Loucy (cell line): ENCODE measurements at regions not wholly inside any gene's neighbourhood (a gene's known extent, or its start where the extent isn't known, plus 50 kb on each side); places are given as distances from the start of the nearest gene placed in this dataset.

Experiments used
- H2AFZ ChIP-seq: fragments of 200-600 bp; sonication (generic); 2 replicates; pipeline ENCODE4 v1.6.0; 2016; ENCODE audit warnings: antibody characterized with exemption, mild to moderate bottlenecking, low read length, moderate library complexity
- H3F3A ChIP-seq: fragments of 200-600 bp; 2 replicates; pipeline ENCODE4 v1.6.0; 2016; ENCODE audit warnings: antibody characterized with exemption, low read depth, mild to moderate bottlenecking
- H3K27me3 ChIP-seq: fragments of 200-600 bp; sonication (generic); 2 replicates; pipeline ENCODE4 v1.6.1; 2014; ENCODE audit warnings: low read length, mild to moderate bottlenecking; ENCODE audit not compliant: insufficient read depth, poor library complexity, severe bottlenecking
- H3K36me3 ChIP-seq: fragments of 200-600 bp; sonication (generic); 2 replicates; pipeline ENCODE4 v1.6.1; 2016; ENCODE audit warnings: low read length; ENCODE audit not compliant: insufficient read depth
- H3K4me1 ChIP-seq: fragments of 200-600 bp; sonication (generic); 2 replicates; pipeline ENCODE4 v1.5.1; 2014; ENCODE audit warnings: low read length, mild to moderate bottlenecking; ENCODE audit not compliant: insufficient read depth, poor library complexity, severe bottlenecking
- H3K4me2 ChIP-seq: fragments of 200-600 bp; sonication (generic); 2 replicates; pipeline ENCODE4 v1.6.0; 2014; ENCODE audit warnings: antibody characterized with exemption, low read length, low read depth, mild to moderate bottlenecking; ENCODE audit not compliant: poor library complexity, severe bottlenecking
- H3K4me3 ChIP-seq: fragments of 200-600 bp; sonication (generic); 2 replicates; pipeline ENCODE4 v1.5.1; 2014; ENCODE audit warnings: low read length, mild to moderate bottlenecking, mixed read lengths; ENCODE audit not compliant: poor library complexity, severe bottlenecking
- H3K79me2 ChIP-seq: fragments of 200-600 bp; sonication (generic); 2 replicates; pipeline ENCODE4 v1.6.1; 2014; ENCODE audit warnings: low read length; ENCODE audit not compliant: insufficient read depth
- H3K9ac ChIP-seq: fragments of 200-600 bp; sonication (generic); 2 replicates; pipeline ENCODE4 v1.6.0; 2014; ENCODE audit warnings: mild to moderate bottlenecking, low read depth, low read length, moderate library complexity; ENCODE audit not compliant: poor library complexity, severe bottlenecking
- H3K9me2 ChIP-seq: fragments of 200-600 bp; sonication (generic); replicated peaks from 2 replicates; pipeline ENCODE4 v1.6.1; 2016; ENCODE audit warnings: low read depth, low read length, mixed read lengths
- H3K9me3 ChIP-seq: fragments of 200-600 bp; sonication (generic); 2 replicates; pipeline ENCODE4 v1.6.1; 2014; ENCODE audit warnings: mild to moderate bottlenecking, antibody characterized with exemption, low read length, low read depth; ENCODE audit not compliant: insufficient read depth
- H4K20me1 ChIP-seq: fragments of 200-600 bp; sonication (generic); 2 replicates; pipeline ENCODE4 v1.6.0; 2014; ENCODE audit warnings: antibody characterized with exemption, low read length, mild to moderate bottlenecking; ENCODE audit not compliant: insufficient read depth, poor library complexity, severe bottlenecking
- CTCF ChIP-seq: fragments of 200-600 bp; sonication (generic); conservative IDR thresholded peaks from 2 replicates; pipeline ENCODE4 v1.5.1; 2014; ENCODE audit warnings: mild to moderate bottlenecking, antibody characterized with exemption, low read length
- EZH2phosphoT487 ChIP-seq: fragments of 200-600 bp; IDR thresholded peaks from 2 replicates; pipeline ENCODE4 v1.6.1; 2018; ENCODE audit warnings: antibody characterized with exemption, mild to moderate bottlenecking, moderate library complexity, borderline replicate concordance

GRCh38 chr4:44961001-44961755 lies 234.8 kb upstream of the GNPDA2 start:
- Histone ChIP-seq H3K4me2 (no peak overlapping the region), H3K9ac (no peak overlapping the region), H3K4me3 (no peak overlapping the region), H3K9me2 (no peaks in the 10 kb centered on the region), H3K36me3 (no peaks in the 10 kb centered on the region), H3K4me1 (no peaks in the 10 kb centered on the region), H3K9me3 (no peaks in the 10 kb centered on the region; the same call in 1 of the 2 replicates), H4K20me1 (no peaks in the 10 kb centered on the region), H3K27me3 (no peaks in the 10 kb centered on the region), H3K79me2 (no peaks in the 10 kb centered on the region), H3F3A (no peaks in the 10 kb centered on the region), H2AFZ (no peak overlapping the region)
- no peak for TF ChIP-seq CTCF

GRCh38 chr4:44931720-44932119 lies 205.4 kb upstream of the GNPDA2 start:
- H3K9me2 ChIP-seq, result no peaks in the 10 kb centered on the region
- H3K4me3 ChIP-seq, result no peak overlapping the region
- H3F3A ChIP-seq, result no peaks in the 10 kb centered on the region
- TF ChIP-seq EZH2phosphoT487, result no peak
- TF ChIP-seq CTCF, result no peak
- no peaks in the 10 kb centered on the region for H4K20me1 ChIP-seq
- H2AFZ ChIP-seq, result no peak overlapping the region
- H3K79me2 ChIP-seq, result no peaks in the 10 kb centered on the region
- H3K36me3 ChIP-seq, result no peaks in the 10 kb centered on the region
- H3K9me3 ChIP-seq, result no peaks in the 10 kb centered on the region
- H3K4me1 ChIP-seq, result no peaks in the 10 kb centered on the region
- H3K9ac ChIP-seq, result no peak overlapping the region
- no peaks in the 10 kb centered on the region for H3K27me3 ChIP-seq
- H3K4me2 ChIP-seq, result no peak overlapping the region

GRCh38 chr4:44928785-44929184 lies 202.4 kb upstream of the GNPDA2 start:
- Histone ChIP-seq H3K4me2 (no peak overlapping the region), H4K20me1 (no peaks in the 10 kb centered on the region), H3F3A (no peaks in the 10 kb centered on the region), H3K9me2 (no peaks in the 10 kb centered on the region), H3K9ac (no peak overlapping the region), H3K4me3 (no peak overlapping the region), H3K79me2 (no peaks in the 10 kb centered on the region), H3K4me1 (no peaks in the 10 kb centered on the region), H3K9me3 (no peaks in the 10 kb centered on the region), H3K36me3 (no peaks in the 10 kb centered on the region), H3K27me3 (no peaks in the 10 kb centered on the region), H2AFZ (no peak overlapping the region)
- no peak for TF ChIP-seq EZH2phosphoT487
- TF ChIP-seq CTCF, result no peak
